ENCODE measurements at regions not wholly inside any gene's neighbourhood (a gene's known extent, or its start where the extent isn't known, plus 50 kb on each side); places are given as distances from the start of the nearest gene placed in this dataset.

- H3K4me3 ChIP-seq: no peak overlapping the region
- H3K36me3 ChIP-seq: no peaks in the 10 kb centered on the region
- H3K27ac ChIP-seq: no peak overlapping the region
- intact Hi-C loops (cut with DNase I; ENCODE audit: low total_unique reads) (no loop called here), in situ Hi-C loops (cut with MboI; ENCODE audit: low sequenced_read_pairs in 4 of 4) (no loop called here)
- no peak for TF ChIP-seq POLR2A (IDR thresholded peaks at IDR 0.05)
- TF ChIP-seq CTCF (IDR thresholded peaks at IDR 0.05 in 4 of 5, conservative IDR thresholded peaks at IDR 0.05 in 1 of 5): no peak
- no peaks in the 10 kb centered on the region for H3K9me3 ChIP-seq
- no peak for DNase-seq
- ATAC-seq: no peak
- H3K4me1 ChIP-seq: peaks cover 3 to 7% of the 10 kb centered on the region in 2 donors
- no peaks in the 10 kb centered on the region for H3K27me3 ChIP-seq
Measured at GRCh38 chr1:57603696-57604095, 179.8 kb upstream of the DAB1 start.

- TF ChIP-seq POLR2A (IDR thresholded peaks at IDR 0.05) (no peak), CTCF (IDR thresholded peaks at IDR 0.05 in 4 of 5, conservative IDR thresholded peaks at IDR 0.05 in 1 of 5) (no peak)
- peaks cover 3 to 7% of the 10 kb centered on the region in 2 donors for H3K4me1 ChIP-seq
- H3K36me3 ChIP-seq: no peaks in the 10 kb centered on the region
- H3K27me3 ChIP-seq: no peaks in the 10 kb centered on the region
- in situ Hi-C loops (cut with MboI; ENCODE audit: low sequenced_read_pairs in 4 of 4) (no loop called here), intact Hi-C loops (cut with DNase I; ENCODE audit: low total_unique reads) (no loop called here)
- H3K4me3 ChIP-seq: no peak overlapping the region
- no peaks in the 10 kb centered on the region for H3K9me3 ChIP-seq
- H3K27ac ChIP-seq: no peak overlapping the region
- DNase-seq: no peak
- ATAC-seq: no peak
Measured at GRCh38 chr1:57600424-57600823, 176.6 kb upstream of the DAB1 start.

- H3K27me3 ChIP-seq: no peaks in the 10 kb centered on the region
- no peak overlapping the region for H3K4me3 ChIP-seq
- H3K27ac ChIP-seq: no peak overlapping the region
- H3K4me1 ChIP-seq: peaks cover 3 to 7% of the 10 kb centered on the region in 2 donors
- ATAC-seq: no peak
- H3K9me3 ChIP-seq: no peaks in the 10 kb centered on the region
- in situ Hi-C loops (cut with MboI; ENCODE audit: low sequenced_read_pairs in 4 of 4): no loop called here
- H3K36me3 ChIP-seq: no peaks in the 10 kb centered on the region
- DNase-seq: no peak
- intact Hi-C loops (cut with DNase I; ENCODE audit: low total_unique reads): no loop called here
- TF ChIP-seq CTCF (IDR thresholded peaks at IDR 0.05 in 4 of 5, conservative IDR thresholded peaks at IDR 0.05 in 1 of 5): no peak
Measured at GRCh38 chr1:57599236-57599994, 175.6 kb upstream of the DAB1 start.

- no peak overlapping the region for H3K27ac ChIP-seq
- ATAC-seq: no peak
- intact Hi-C loops (cut with DNase I; ENCODE audit: low total_unique reads): no loop called here
- no peaks in the 10 kb centered on the region for H3K27me3 ChIP-seq
- no peaks in the 10 kb centered on the region for H3K9me3 ChIP-seq
- TF ChIP-seq CTCF (IDR thresholded peaks at IDR 0.05 in 4 of 5, conservative IDR thresholded peaks at IDR 0.05 in 1 of 5): no peak
- no peak for TF ChIP-seq POLR2A (IDR thresholded peaks at IDR 0.05)
- H3K36me3 ChIP-seq: no peaks in the 10 kb centered on the region
- no peak for DNase-seq
- in situ Hi-C loops (cut with MboI; ENCODE audit: low sequenced_read_pairs in 4 of 4): no loop called here
- peaks cover 3 to 7% of the 10 kb centered on the region in 2 donors for H3K4me1 ChIP-seq
- H3K4me3 ChIP-seq: no peak overlapping the region
Measured at GRCh38 chr1:57597036-57597435, 173.2 kb upstream of the DAB1 start.

GRCh38 chr1:57594002-57594401 is 170.1 kb upstream of the DAB1 start:
- intact Hi-C loops (cut with DNase I; ENCODE audit: low total_unique reads) (no loop called here), in situ Hi-C loops (cut with MboI; ENCODE audit: low sequenced_read_pairs in 4 of 4) (no loop called here)
- Histone ChIP-seq H3K4me1 (peaks cover 0 to 1% of the 10 kb centered on the region in 2 donors), H3K36me3 (no peaks in the 10 kb centered on the region), H3K27ac (no peak overlapping the region), H3K4me3 (no peak overlapping the region), H3K9me3 (no peaks in the 10 kb centered on the region), H3K27me3 (no peaks in the 10 kb centered on the region)
- DNase-seq (no peak), ATAC-seq (no peak)
- TF ChIP-seq POLR2A (IDR thresholded peaks at IDR 0.05) (no peak), CTCF (IDR thresholded peaks at IDR 0.05 in 4 of 5, conservative IDR thresholded peaks at IDR 0.05 in 1 of 5) (no peak)
